ENCODE measurements at regions not wholly inside any gene's neighbourhood (a gene's known extent, or its start where the extent isn't known, plus 50 kb on each side); places are given as distances from the start of the nearest gene placed in this dataset.
"Not testable (repeated sequence)": the region's sequence is repeated elsewhere in the genome, so short reads cannot be mapped to it uniquely, and the experiment has no call there.

- DNase-seq: no peak
Observed at GRCh38 chr13:33561627-33562026, 256.3 kb upstream of the RFC3 start.

DNA sequence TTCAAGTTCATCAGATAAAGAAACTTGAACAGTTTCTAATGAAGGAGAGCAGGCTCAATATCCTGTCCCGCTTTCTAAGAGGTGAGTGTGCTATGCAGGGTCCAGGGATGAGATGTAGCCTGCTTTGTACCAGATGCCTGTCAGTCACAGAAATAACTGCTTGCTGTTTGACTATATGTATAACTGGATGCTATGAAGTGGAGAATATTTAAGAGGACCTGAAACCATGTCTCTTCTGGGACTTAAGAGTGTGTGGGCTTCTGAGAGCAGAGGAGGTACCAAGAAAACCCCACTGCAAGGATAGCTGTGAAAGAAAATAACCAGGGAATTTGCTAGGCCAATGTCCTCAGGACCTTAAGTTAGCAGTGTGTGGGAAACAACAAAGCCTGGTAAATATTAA lies 246.3 kb upstream of the RFC3 start:
- DNase-seq: no peak

GRCh38 chr13:33572322-33572721 lies 245.6 kb upstream of the RFC3 start:
- DNase-seq: not testable (repeated sequence)

DNA sequence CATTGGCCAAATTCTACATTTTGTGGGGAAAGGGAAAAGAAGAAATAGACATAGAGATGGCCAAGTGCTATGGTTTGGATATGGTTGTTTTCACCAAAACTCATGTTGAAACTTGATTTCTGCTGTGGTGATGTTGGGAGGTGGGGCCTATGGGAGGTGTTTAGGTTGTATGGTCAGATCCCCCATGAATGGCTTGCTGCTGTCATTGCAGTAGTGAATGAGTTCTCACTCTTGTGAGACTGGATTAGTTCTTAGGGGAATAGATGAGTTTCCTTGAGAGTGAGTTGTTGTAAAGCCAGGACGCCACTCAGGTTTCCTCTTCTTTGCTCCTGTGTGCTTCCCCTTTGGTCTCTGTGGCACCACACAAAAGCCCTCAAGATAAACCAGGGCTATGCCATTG lies 242.6 kb upstream of the RFC3 start:
- DNase-seq: no peak

DNA sequence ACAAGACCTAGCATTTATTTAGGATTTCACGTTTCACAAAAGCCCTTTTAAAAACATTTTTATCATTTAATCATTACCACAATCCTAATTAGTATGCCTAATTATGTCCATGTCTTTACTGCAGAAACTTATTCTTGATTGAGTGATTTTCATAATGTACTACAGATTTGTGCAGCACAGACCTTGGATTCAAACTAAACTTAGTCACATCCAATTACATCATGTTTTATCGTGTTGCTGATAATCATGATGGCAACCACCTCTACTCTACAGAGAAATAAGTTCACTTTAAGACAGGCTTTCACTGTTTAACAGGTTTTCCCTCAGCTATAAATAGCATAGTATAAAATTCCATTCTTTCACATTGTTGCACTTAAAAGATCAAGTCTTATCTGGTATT lies 240.9 kb upstream of the RFC3 start:
- DNase-seq: no peak

- DNase-seq: no peak
Observed at GRCh38 chr13:33578786-33579185, 239.2 kb upstream of the RFC3 start.

DNA sequence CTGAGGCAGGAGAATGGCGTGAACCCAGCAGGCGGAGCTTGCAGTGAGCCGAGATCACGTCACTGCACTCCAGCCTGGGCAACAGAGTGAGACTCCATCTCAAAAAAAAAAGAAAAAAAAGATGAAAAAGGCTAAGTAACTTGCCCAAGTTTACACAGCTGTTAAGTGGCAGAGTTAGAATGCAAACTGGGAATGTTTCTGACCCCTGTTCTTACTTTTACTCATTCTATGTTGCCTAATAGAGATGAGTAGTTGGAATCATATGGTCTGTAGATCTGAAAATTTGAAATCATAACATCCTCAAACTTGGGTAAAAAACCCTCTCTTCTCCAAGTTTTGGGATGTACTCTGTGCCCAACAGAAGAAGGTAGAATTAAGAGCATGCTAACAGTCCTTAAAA lies 235.8 kb upstream of the RFC3 start:
- DNase-seq: no peak

DNA sequence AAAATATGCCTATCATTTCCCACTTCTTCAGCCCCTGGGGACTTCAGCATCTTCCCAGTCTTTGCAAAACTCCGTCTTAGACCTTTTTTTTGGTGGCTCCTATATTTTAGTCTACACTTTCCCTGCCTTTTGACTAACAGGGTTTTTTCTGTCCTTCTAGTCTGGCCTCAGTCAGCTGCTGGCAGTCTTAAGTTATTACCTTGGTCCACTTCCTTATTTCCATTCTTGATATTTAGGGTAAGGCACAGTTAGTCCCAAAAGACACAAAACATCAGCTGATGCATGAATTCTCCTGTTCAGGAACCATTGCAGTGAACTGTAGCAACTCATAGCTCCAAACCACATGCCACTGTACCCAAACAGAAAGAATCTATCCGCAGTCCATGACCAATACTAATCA lies 234.6 kb upstream of the RFC3 start:
- DNase-seq: no peak

- no peak for DNase-seq
Observed at GRCh38 chr13:33590936-33591335, 227.0 kb upstream of the RFC3 start.

- no peak for DNase-seq
Observed at GRCh38 chr13:33606692-33607091, 211.3 kb upstream of the RFC3 start.

- DNase-seq: no peak
Observed at GRCh38 chr13:33610438-33611120, 207.4 kb upstream of the RFC3 start.

- no peak for DNase-seq
Observed at GRCh38 chr13:33611121-33611805, 206.7 kb upstream of the RFC3 start.

DNA sequence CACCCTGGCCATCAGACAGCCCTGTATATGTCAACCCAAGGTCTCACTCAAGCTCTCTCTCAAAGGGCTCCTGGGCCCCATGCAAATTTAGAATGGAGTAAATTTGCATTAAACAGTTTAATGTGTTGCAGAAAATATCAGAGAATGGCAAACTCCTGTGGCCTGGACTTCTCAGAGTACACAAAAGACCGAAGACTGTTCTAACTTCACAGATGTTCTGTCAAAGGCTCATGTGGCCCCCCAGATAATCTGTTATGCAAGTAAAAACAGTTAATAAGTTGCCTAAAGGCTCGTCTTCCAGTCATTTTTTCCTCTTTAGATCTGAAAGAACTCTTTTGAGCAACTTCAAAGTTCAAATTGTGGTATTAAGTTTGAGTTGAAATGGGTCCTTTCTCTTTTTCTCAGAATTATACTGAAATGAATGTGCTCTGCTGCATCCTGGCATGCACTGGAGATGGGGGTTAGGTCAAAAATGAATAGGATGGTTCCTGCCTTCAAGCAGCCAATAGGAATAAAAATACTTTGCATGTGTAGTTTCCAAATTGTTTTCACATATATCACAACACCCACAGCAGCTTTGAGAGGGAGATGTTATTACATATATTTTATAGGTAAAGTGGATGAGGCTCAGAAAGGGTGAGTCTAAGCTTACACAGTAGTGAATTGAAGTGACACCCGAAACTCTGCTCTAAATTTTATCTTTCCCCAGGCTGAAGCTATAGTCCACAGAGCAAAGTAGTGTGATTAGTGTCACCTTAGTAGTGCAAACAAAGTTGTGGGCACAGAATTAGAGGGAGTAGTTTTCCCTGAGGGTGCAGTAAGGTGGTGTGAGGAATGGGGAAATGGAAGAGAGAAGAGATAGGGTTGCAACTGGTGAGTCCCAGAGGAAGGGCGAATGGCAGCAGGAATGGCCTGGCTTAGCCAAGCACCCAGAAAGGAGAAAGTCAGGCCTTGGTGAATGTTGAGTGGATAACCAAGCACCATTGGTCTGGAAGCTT lies 205.0 kb upstream of the RFC3 start:
- no peak for DNase-seq

GRCh38 chr13:33615436-33615835 lies 202.5 kb upstream of the RFC3 start:
- peak; percentile 51 for DNase-seq

GRCh38 chr13:33616130-33616529 lies 201.8 kb upstream of the RFC3 start:
- DNase-seq: no peak

- no peak for DNase-seq
Observed at GRCh38 chr13:33617055-33617454, 200.9 kb upstream of the RFC3 start.

DNA sequence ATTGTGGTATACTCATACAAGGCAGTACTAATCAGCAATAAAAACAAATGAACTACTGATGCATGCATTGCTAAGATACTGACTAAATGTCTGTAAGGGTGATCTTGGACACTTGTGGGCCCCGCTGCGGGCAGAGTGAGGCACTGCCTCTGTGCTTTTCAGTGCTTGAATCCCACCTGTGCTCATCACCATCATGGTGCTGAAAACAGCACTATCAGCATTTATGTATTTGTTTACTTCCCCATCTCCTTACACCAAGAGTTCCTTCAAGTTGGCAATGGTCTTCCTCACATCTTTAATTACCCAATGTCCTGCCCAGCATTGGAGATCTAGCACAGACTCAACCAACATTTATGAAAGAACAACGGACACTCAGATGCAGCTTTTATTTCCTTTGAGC lies 193.7 kb upstream of the RFC3 start:
- no peak for DNase-seq

- no peak for DNase-seq
Observed at GRCh38 chr13:33624740-33625139, 193.2 kb upstream of the RFC3 start.

DNA sequence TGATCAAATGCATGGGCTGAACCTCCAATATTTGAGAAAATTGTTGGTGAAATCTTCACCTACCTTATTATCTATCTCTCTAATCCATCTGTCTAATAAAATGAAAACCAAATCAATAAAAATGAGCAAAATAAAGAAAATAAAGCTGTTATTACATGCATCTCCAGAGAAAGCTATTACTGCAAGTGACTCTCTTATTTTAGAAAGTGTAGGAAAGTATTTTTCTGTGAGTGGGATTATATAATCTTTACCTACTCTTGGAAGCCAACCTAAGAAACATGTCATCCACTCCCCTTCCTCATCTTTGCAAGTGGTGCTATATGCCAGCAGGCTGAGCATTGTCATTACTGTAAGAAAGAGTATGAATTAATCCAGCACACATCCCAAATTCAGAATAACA lies 191.5 kb upstream of the RFC3 start:
- no peak for DNase-seq

DNA sequence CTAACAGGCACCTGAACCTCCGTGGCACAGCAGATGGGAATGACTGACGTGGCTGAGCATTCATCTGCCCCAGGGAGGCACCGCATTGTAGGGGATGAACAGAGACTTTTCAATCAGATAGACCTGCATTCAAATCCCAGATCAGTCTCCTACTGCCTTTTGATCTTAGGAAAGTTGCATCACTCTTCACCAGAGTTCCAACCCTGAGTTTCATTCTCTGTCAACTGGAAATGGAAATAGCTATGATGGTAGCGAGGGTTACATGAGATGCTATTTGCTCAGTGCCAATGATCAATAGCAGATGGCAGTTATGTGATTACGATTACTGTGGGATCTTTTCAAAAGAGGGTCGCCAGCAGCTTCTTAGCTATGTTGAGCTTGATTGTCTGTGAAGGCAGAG lies 189.3 kb upstream of the RFC3 start:
- no peak for DNase-seq

DNA sequence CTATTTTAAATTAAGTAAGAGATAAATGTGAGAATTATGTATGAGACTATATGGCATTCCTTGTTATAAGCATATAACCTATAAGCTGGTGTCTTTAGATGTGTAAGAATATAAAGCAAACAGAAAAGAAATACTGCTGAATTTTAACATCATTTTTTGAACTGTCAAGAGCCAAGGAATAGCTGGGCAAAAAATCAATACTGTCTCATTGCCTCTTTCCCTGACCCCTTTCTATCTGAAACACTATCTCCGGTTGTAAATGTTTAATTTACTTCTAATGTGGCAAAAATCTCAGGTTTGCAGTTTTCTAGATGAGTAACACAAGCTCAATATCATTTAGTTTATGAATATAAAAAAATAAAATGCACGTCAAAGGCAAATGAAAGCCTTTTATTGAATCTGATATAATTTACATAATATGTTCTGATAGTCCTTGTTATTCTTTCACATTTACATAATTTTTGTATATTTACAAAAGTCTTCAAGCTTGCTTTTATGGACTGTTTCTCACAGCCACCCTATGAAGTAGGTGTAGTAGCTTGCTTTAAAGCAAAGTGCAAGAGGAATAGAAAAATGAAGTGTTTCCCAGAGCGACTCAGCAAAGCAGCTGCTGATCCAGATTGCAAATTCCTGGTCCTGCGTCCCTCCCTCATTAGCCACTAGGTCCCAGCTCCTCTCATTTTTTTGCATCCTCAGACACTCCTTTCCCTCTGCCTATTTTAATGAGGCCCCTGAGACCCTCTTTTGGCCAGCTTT lies 188.2 kb upstream of the RFC3 start:
- peak; percentile 16 for DNase-seq

GRCh38 chr13:33633701-33634545 lies 184.0 kb upstream of the RFC3 start:
- DNase-seq: no peak

All from NCI-H1694 (cell line).